ENCODE measurements at regions not wholly inside any gene's neighbourhood (a gene's known extent, or its start where the extent isn't known, plus 50 kb on each side); places are given as distances from the start of the nearest gene placed in this dataset.

DNA sequence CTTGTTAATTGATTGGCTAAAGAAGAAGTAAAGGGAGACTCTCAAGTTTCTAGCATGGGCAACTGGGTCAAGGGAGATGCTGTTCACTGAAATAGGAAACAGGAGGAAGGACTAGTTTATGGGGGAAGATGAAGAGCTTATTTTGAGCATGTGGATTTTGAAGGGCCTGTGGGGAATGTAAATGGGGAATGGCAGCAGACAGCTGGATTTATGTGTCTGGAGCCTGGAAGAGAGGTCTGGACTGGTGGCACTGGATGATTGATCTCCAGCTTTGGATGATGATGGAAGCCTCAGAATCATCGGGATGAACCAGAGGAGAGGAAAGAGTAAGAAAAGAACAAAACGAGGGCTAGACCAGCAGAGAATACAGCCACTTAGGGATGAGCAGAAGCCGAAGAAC is 54.9 kb upstream of the ENAH start:
- TF ChIP-seq, protein P1, sequence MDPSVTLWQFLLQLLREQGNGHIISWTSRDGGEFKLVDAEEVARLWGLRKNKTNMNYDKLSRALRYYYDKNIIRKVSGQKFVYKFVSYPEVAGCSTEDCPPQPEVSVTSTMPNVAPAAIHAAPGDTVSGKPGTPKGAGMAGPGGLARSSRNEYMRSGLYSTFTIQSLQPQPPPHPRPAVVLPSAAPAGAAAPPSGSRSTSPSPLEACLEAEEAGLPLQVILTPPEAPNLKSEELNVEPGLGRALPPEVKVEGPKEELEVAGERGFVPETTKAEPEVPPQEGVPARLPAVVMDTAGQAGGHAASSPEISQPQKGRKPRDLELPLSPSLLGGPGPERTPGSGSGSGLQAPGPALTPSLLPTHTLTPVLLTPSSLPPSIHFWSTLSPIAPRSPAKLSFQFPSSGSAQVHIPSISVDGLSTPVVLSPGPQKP (IDR thresholded peaks at IDR 0.05; ENCODE audit: low read depth, low read length), result no peak
- no peak for TF ChIP-seq POLR2A (IDR thresholded peaks at IDR 0.05; ENCODE audit: low read length)
- no peak for TF ChIP-seq JUNB (IDR thresholded peaks at IDR 0.05)
- TF ChIP-seq, protein P2, sequence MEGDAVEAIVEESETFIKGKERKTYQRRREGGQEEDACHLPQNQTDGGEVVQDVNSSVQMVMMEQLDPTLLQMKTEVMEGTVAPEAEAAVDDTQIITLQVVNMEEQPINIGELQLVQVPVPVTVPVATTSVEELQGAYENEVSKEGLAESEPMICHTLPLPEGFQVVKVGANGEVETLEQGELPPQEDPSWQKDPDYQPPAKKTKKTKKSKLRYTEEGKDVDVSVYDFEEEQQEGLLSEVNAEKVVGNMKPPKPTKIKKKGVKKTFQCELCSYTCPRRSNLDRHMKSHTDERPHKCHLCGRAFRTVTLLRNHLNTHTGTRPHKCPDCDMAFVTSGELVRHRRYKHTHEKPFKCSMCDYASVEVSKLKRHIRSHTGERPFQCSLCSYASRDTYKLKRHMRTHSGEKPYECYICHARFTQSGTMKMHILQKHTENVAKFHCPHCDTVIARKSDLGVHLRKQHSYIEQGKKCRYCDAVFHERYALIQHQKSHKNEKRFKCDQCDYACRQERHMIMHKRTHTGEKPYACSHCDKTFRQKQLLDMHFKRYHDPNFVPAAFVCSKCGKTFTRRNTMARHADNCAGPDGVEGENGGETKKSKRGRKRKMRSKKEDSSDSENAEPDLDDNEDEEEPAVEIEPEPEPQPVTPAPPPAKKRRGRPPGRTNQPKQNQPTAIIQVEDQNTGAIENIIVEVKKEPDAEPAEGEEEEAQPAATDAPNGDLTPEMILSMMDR (IDR thresholded peaks at IDR 0.05), result no peak
- TF ChIP-seq CHD4 (IDR thresholded peaks at IDR 0.05; ENCODE audit: borderline replicate concordance), result no peak
- TF ChIP-seq BCL3 (IDR thresholded peaks at IDR 0.05), result no peak
- TF ChIP-seq HOXB5 (CRISPR knock-in tag; IDR thresholded peaks at IDR 0.05), result no peak
- no peak for TF ChIP-seq RAD21 (conservative IDR thresholded peaks at IDR 0.05 in 1 of 2, IDR thresholded peaks at IDR 0.05 in 1 of 2)
- TF ChIP-seq CEBPB (IDR thresholded peaks at IDR 0.05), result no peak
- TF ChIP-seq JUN (IDR thresholded peaks at IDR 0.05), result no peak

All from A549 (cell line).